GM04503 (cell line): ENCODE measurements at regions not wholly inside any gene's neighbourhood (a gene's known extent, or its start where the extent isn't known, plus 50 kb on each side); places are given as distances from the start of the nearest gene placed in this dataset.
"Not testable (repeated sequence)": the region's sequence is repeated elsewhere in the genome, so short reads cannot be mapped to it uniquely, and the experiment has no call there.

Source experiments
- DNase-seq: peaks from one replicate; pipeline ENCODE4 v3.0.0-alpha.2; 2012; ENCODE audit warnings: low read depth

GRCh38 chr7:19533266-19533665, 175.6 kb downstream of the POLR1F start:
- DNase-seq, result no peak

- no peak for DNase-seq
Measured at GRCh38 chr7:19530852-19531251, 178.0 kb downstream of the POLR1F start.

GRCh38 chr7:19530261-19530660, 178.6 kb downstream of the POLR1F start:
- DNase-seq, result no peak

GRCh38 chr7:19526639-19527038, 182.2 kb downstream of the POLR1F start:
- no peak for DNase-seq

GRCh38 chr7:19522486-19522885, 186.4 kb downstream of the POLR1F start:
- DNase-seq, result peak; percentile 65

- DNase-seq, result no peak
Measured at GRCh38 chr7:19520392-19520791, 188.4 kb downstream of the POLR1F start.

- DNase-seq, result no peak
Measured at GRCh38 chr7:19519443-19520021, 189.3 kb downstream of the POLR1F start.

GRCh38 chr7:19517546-19517945, 191.3 kb downstream of the POLR1F start:
- DNase-seq, result not testable (repeated sequence)

- DNase-seq, result no peak
Measured at GRCh38 chr7:19508821-19509220, 200.0 kb downstream of the POLR1F start.

- no peak for DNase-seq
Measured at GRCh38 chr7:19508124-19508523, 200.7 kb downstream of the POLR1F start.

- DNase-seq, result no peak
Measured at GRCh38 chr7:19491821-19492452, 216.9 kb downstream of the POLR1F start.

GRCh38 chr7:19491371-19491770, 217.5 kb downstream of the POLR1F start:
- no peak for DNase-seq

- DNase-seq, result no peak
Measured at GRCh38 chr7:19489162-19489820, 219.5 kb downstream of the POLR1F start.

GRCh38 chr7:19488056-19488455, 220.8 kb downstream of the POLR1F start:
- no peak for DNase-seq

GRCh38 chr7:19482628-19483027, 226.2 kb downstream of the POLR1F start:
- DNase-seq, result no peak

- DNase-seq, result no peak
Measured at GRCh38 chr7:19480383-19480782, 228.5 kb downstream of the POLR1F start.

- DNase-seq, result no peak
Measured at GRCh38 chr7:19470031-19470430, 238.8 kb downstream of the POLR1F start.

GRCh38 chr7:19465861-19466260, 243.0 kb downstream of the POLR1F start:
- no peak for DNase-seq

GRCh38 chr7:19464751-19465150, 244.1 kb downstream of the POLR1F start:
- no peak for DNase-seq

- no peak for DNase-seq
Measured at GRCh38 chr7:19464241-19464640, 244.6 kb downstream of the POLR1F start.

GRCh38 chr7:19463581-19463980, 245.3 kb downstream of the POLR1F start:
- DNase-seq, result no peak

GRCh38 chr7:19455623-19456022, 253.2 kb downstream of the POLR1F start:
- no peak for DNase-seq

- DNase-seq, result no peak
Measured at GRCh38 chr7:19448091-19448490, 260.7 kb downstream of the POLR1F start.
